H1 (cell line): ENCODE measurements at regions not wholly inside any gene's neighbourhood (a gene's known extent, or its start where the extent isn't known, plus 50 kb on each side); places are given as distances from the start of the nearest gene placed in this dataset.

Experiments
- ASH2L ChIP-seq: fragments of 200-600, 300-600 bp; sonication (generic); IDR thresholded peaks from one replicate; pipeline ENCODE4 v1.7.1; 2017; ENCODE audit warnings: low read length
- CHD1 ChIP-seq: IDR thresholded peaks from 2 replicates; pipeline ENCODE4 v1.6.1; 2012; ENCODE audit warnings: low read depth, low read length, improper control_type of control experiment
- CREB1 ChIP-seq: IDR thresholded peaks from 2 replicates; pipeline ENCODE4 v1.6.1; 2012; ENCODE audit warnings: inconsistent platforms
- EZH2 ChIP-seq: fragments of 200-600 bp; sonication (generic); IDR thresholded peaks from 2 replicates; pipeline ENCODE4 v1.7.1; 2012; ENCODE audit warnings: low read depth, mild to moderate bottlenecking, moderate library complexity, low read length, inconsistent platforms; ENCODE audit not compliant: severe bottlenecking
- HDAC2 ChIP-seq, 2 experiments: fragments of 300-600 bp in 1 of 2; sonication (generic) in 1 of 2; IDR thresholded peaks; 2 replicates each; pipeline ENCODE4 v1.6.1; 2011 to 2012; ENCODE audit warnings: low read depth in 2 of 2, low read length in 2 of 2, mild to moderate bottlenecking in 2 of 2, moderate library complexity in 2 of 2, borderline replicate concordance in 1 of 2, inconsistent platforms in 1 of 2
- KDM4A ChIP-seq: IDR thresholded peaks from one replicate; pipeline ENCODE4 v1.7.1; 2012; ENCODE audit warnings: low read depth, mild to moderate bottlenecking, moderate library complexity, low read length, inconsistent platforms; ENCODE audit not compliant: severe bottlenecking
- MAFK ChIP-seq: IDR thresholded peaks from 2 replicates; pipeline ENCODE4 v1.6.1; 2012; ENCODE audit warnings: low read depth, mild to moderate bottlenecking, improper control_type of control experiment, low read length
- POLR2A ChIP-seq, 2 experiments: IDR thresholded peaks; 1 replicate in 1 of 2; 2 replicates in 1 of 2; pipeline ENCODE4 v1.6.1; 2011; ENCODE audit warnings: low read depth in 2 of 2, low read length in 2 of 2, mild to moderate bottlenecking in 2 of 2; ENCODE audit errors: control extremely low read depth in 1 of 2
- SAP30 ChIP-seq: fragments of 300-600 bp; sonication (generic); IDR thresholded peaks from 2 replicates; pipeline ENCODE4 v1.7.1; 2012; ENCODE audit warnings: low read length, moderate library complexity, mild to moderate bottlenecking, inconsistent platforms; ENCODE audit not compliant: insufficient read depth, insufficient replicate concordance
- SIN3A ChIP-seq, 2 experiments: IDR thresholded peaks in 1 of 2; conservative IDR thresholded peaks in 1 of 2; 2 replicates each; pipeline ENCODE4 v1.6.1; 2011 to 2012; ENCODE audit warnings: low read length in 2 of 2, improper control_type of control experiment in 1 of 2, low read depth in 1 of 2, mild to moderate bottlenecking in 1 of 2
- TF ChIP-seq, protein P1 (sequence below), 3 experiments: IDR thresholded peaks; 1 replicate in 2 of 3; 2 replicates in 1 of 3; pipeline versions ENCODE4 v1.5.1 to v1.6.1; 2011; ENCODE audit warnings: low read length in 3 of 3, mild to moderate bottlenecking in 3 of 3, inconsistent platforms in 2 of 3, low read depth in 1 of 3, moderate library complexity in 1 of 3; ENCODE audit not compliant: insufficient read depth in 1 of 3; ENCODE audit errors: control extremely low read depth in 1 of 3
- TF ChIP-seq, protein P2 (sequence below): IDR thresholded peaks from 2 replicates; pipeline ENCODE4 v1.6.1; 2011; ENCODE audit warnings: low read length, improper control_type of control experiment
- TF ChIP-seq, protein P3 (sequence below): IDR thresholded peaks from 2 replicates; pipeline ENCODE4 v1.6.1; 2012; ENCODE audit warnings: low read length, inconsistent platforms

DNA sequence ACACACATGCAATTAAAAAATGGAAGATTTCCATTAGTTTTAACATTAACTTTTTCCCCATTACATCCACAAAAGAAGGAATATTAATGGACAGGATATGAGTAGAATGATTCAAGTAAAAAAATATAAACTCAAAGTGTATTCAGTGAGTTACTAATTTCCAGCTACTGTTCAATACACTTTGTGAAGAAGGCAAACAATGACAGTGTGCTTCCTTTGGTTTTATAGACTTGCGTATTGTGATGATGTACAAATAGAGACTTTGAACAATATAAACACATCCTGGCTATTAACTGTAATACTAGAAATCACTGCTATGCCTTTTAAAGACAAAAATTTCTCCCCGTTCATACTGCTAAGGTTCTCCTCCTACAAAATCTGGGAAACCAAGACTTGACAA is 171.4 kb downstream of the ASB9 start:
- TF ChIP-seq POLR2A (IDR thresholded peaks at IDR 0.05; ENCODE audit: control extremely low read depth in 1 of 2, low read depth in 2 of 2, low read length in 2 of 2): no peak
- TF ChIP-seq, protein P1, sequence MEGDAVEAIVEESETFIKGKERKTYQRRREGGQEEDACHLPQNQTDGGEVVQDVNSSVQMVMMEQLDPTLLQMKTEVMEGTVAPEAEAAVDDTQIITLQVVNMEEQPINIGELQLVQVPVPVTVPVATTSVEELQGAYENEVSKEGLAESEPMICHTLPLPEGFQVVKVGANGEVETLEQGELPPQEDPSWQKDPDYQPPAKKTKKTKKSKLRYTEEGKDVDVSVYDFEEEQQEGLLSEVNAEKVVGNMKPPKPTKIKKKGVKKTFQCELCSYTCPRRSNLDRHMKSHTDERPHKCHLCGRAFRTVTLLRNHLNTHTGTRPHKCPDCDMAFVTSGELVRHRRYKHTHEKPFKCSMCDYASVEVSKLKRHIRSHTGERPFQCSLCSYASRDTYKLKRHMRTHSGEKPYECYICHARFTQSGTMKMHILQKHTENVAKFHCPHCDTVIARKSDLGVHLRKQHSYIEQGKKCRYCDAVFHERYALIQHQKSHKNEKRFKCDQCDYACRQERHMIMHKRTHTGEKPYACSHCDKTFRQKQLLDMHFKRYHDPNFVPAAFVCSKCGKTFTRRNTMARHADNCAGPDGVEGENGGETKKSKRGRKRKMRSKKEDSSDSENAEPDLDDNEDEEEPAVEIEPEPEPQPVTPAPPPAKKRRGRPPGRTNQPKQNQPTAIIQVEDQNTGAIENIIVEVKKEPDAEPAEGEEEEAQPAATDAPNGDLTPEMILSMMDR (IDR thresholded peaks at IDR 0.05; ENCODE audit: control extremely low read depth in 1 of 3, insufficient read depth in 1 of 3, low read depth in 1 of 3, low read length in 3 of 3): no peak
- no peak for TF ChIP-seq SIN3A (conservative IDR thresholded peaks at IDR 0.05 in 1 of 2, IDR thresholded peaks at IDR 0.05 in 1 of 2; ENCODE audit: low read depth in 1 of 2, low read length in 2 of 2)
- TF ChIP-seq HDAC2 (IDR thresholded peaks at IDR 0.05; ENCODE audit: borderline replicate concordance in 1 of 2, low read depth in 2 of 2, low read length in 2 of 2): no peak
- TF ChIP-seq CHD1: no peak
- no peak for TF ChIP-seq ASH2L
- TF ChIP-seq, protein P2, sequence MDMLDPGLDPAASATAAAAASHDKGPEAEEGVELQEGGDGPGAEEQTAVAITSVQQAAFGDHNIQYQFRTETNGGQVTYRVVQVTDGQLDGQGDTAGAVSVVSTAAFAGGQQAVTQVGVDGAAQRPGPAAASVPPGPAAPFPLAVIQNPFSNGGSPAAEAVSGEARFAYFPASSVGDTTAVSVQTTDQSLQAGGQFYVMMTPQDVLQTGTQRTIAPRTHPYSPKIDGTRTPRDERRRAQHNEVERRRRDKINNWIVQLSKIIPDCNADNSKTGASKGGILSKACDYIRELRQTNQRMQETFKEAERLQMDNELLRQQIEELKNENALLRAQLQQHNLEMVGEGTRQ: no peak
- TF ChIP-seq EZH2: no peak
- TF ChIP-seq CREB1: no peak
- TF ChIP-seq, protein P3, sequence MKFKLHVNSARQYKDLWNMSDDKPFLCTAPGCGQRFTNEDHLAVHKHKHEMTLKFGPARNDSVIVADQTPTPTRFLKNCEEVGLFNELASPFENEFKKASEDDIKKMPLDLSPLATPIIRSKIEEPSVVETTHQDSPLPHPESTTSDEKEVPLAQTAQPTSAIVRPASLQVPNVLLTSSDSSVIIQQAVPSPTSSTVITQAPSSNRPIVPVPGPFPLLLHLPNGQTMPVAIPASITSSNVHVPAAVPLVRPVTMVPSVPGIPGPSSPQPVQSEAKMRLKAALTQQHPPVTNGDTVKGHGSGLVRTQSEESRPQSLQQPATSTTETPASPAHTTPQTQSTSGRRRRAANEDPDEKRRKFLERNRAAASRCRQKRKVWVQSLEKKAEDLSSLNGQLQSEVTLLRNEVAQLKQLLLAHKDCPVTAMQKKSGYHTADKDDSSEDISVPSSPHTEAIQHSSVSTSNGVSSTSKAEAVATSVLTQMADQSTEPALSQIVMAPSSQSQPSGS: no peak
- no peak for TF ChIP-seq MAFK
- TF ChIP-seq SAP30: no peak
- TF ChIP-seq KDM4A: no peak
